ENCODE measurements at regions not wholly inside any gene's neighbourhood (a gene's known extent, or its start where the extent isn't known, plus 50 kb on each side); places are given as distances from the start of the nearest gene placed in this dataset.
"Not testable (repeated sequence)": the region's sequence is repeated elsewhere in the genome, so short reads cannot be mapped to it uniquely, and the experiment has no call there.

DNA sequence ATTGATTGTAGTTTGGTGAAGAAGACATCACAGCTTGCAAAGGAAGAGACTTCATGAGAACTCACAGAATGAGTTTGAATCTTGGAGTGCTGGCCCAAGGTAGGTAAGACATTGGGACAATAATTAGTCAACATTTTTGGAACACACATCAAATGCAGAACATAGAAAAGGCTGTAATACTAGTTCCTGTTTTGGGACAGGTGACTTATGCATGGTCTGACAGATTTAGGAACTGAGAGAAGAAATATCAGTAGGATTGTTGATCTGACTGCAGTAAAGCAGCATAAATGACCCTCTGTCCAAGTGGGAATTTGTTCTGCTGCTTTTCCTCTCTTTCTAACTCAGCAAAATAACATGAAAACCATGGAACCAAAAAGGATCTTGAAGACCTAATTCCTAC is 102.3 kb upstream of the MAP3K7 start:
- no peak for DNase-seq (ENCODE audit: low spot score in 2 of 2)
- H3K4me3 ChIP-seq (ENCODE audit: low read depth, poor library complexity, severe bottlenecking): no peak overlapping the region
- intact Hi-C loops (cut with DNase I; ENCODE audit: low total_unique reads): no loop called here
- TF ChIP-seq POLR2A (IDR thresholded peaks at IDR 0.05): no peak

DNA sequence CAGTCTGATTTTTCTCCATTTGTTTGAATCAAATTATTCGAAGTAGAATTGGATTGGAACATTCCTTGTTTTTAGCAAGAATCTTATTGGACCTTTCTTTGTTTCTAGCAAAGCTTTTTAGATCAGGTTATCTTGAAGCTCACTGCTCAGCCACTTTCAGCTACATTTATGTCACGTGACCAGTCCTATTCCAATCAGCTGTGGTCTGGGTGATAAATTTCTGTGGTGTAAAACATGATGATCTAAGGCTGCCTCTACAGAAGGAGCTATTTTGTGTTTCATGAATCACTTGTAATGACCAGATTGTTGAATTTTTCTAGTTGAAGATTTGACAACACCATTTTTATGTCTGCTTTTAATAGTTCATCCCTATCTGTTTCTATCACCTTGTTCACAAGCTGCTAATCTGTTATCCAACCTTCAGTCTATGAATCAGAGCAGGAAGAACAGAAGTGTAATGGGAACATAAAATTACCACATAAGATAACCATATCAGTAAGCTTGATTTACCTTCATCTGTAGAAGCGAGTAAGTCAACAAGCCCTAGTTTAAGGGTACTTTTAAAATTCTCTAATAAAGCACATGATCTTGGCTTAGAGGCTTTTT is 101.0 kb upstream of the MAP3K7 start:
- TF ChIP-seq, protein P1, sequence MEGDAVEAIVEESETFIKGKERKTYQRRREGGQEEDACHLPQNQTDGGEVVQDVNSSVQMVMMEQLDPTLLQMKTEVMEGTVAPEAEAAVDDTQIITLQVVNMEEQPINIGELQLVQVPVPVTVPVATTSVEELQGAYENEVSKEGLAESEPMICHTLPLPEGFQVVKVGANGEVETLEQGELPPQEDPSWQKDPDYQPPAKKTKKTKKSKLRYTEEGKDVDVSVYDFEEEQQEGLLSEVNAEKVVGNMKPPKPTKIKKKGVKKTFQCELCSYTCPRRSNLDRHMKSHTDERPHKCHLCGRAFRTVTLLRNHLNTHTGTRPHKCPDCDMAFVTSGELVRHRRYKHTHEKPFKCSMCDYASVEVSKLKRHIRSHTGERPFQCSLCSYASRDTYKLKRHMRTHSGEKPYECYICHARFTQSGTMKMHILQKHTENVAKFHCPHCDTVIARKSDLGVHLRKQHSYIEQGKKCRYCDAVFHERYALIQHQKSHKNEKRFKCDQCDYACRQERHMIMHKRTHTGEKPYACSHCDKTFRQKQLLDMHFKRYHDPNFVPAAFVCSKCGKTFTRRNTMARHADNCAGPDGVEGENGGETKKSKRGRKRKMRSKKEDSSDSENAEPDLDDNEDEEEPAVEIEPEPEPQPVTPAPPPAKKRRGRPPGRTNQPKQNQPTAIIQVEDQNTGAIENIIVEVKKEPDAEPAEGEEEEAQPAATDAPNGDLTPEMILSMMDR (IDR thresholded peaks at IDR 0.05): no peak
- TF ChIP-seq POLR2A (IDR thresholded peaks at IDR 0.05): no peak
- no peak overlapping the region for H3K4me3 ChIP-seq (ENCODE audit: low read depth, poor library complexity, severe bottlenecking)
- intact Hi-C loops (cut with DNase I; ENCODE audit: low total_unique reads): no loop called here
- no peak for DNase-seq (ENCODE audit: low spot score in 2 of 2)
- 73 to 75% methylated on average over 3 of the region's 3 CpGs for WGBS, 2 donors

DNA sequence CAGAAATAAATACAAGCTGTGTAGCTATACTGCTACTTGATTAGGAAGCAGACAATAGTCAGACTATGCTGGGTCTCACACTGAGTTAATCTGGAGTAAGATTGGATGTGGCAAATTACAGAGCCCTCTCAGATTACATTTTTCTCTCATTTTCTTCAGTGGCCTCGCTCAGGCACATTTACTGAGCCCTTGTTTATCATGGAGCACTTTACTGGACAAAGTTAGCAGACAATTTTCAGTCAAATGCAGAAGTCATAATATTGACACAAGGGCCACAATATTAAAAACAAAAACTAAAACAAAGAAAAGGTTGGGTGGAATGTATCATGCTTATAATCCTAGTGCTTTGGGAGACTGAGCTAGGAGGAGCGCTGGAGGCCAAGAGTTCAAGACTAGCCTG is 95.0 kb upstream of the MAP3K7 start:
- no peak for TF ChIP-seq POLR2A (IDR thresholded peaks at IDR 0.05)
- TF ChIP-seq, protein P1 (IDR thresholded peaks at IDR 0.05): no peak
- WGBS, 2 donors: 47 to 84% methylated on average over 2 of the region's 2 CpGs
- intact Hi-C loops (cut with DNase I; ENCODE audit: low total_unique reads): no loop called here

DNA sequence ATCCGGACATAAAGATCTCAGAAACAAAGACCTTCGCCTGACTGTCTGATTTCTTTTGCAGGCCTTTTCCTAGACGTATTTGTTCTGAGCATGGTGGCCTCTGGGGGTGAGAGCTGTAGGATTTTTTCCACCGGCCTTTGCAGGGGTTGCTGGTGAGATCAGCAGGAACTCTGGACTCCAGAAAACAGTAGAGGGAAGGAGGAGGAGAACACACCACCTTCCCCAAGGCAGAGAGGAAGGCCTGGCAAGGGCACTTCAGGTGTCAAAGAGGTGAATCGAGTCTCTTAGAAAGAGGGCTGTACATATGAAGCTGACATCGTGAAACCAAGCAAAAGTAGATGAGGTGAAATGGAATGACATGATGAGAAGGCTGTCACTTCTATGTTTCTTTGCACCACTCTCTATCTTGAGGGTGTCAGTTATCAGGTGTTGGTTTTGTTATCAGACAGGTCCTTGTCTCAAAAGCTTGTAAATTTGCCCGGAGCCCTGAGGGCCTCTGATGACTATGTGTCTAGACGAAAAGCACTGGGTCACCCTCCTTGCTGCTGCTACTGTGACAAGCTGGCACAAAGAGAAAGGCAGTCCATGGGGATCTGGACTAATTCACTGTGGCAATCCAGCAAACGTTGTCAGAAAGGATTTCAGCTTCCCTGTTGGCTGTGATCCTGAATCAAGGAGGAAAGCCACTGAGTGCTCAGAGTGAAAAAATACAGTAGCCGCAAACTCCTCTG is 91.3 kb upstream of the MAP3K7 start:
- no peak for DNase-seq (ENCODE audit: low spot score in 2 of 2)
- no peak overlapping the region for H3K4me3 ChIP-seq (ENCODE audit: low read depth, poor library complexity, severe bottlenecking)
- 73% methylated on average over 10 of the region's 10 CpGs for WGBS, 2 donors
- no peak for TF ChIP-seq POLR2A (IDR thresholded peaks at IDR 0.05)
- TF ChIP-seq, protein P1 (IDR thresholded peaks at IDR 0.05): no peak
- intact Hi-C loops (cut with DNase I; ENCODE audit: low total_unique reads): no loop called here

More for the DNA sequence above, 95.0 kb upstream of the MAP3K7 start:
- no peak overlapping the region for H3K4me3 ChIP-seq (ENCODE audit: low read depth, poor library complexity, severe bottlenecking)
- DNase-seq (ENCODE audit: low spot score in 2 of 2): no peak

DNA sequence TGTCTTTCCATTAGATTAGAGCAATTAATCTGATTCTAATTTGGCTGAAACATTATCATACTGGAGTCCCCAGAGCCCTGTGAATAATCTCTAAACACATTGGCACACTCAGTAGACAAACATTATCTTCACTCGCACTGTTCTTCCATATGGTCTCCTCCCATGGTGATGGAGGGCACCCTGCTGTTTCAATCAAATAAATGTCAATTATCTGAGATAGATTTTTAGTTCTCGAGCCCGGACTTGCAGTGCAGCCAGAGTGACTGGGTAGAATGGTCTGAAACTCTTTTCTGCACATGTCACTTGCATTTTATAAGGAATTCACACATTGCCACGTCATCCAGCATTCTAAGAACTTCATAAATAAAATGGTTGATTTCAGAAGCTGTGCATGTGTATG is 90.6 kb upstream of the MAP3K7 start:
- TF ChIP-seq, protein P1 (IDR thresholded peaks at IDR 0.05): no peak
- TF ChIP-seq POLR2A (IDR thresholded peaks at IDR 0.05): no peak
- WGBS, 2 donors: 59 to 73% methylated on average over 4 of the region's 4 CpGs
- intact Hi-C loops (cut with DNase I; ENCODE audit: low total_unique reads): no loop called here
- H3K4me3 ChIP-seq (ENCODE audit: low read depth, poor library complexity, severe bottlenecking): no peak overlapping the region
- no peak for DNase-seq (ENCODE audit: low spot score in 2 of 2)

DNA sequence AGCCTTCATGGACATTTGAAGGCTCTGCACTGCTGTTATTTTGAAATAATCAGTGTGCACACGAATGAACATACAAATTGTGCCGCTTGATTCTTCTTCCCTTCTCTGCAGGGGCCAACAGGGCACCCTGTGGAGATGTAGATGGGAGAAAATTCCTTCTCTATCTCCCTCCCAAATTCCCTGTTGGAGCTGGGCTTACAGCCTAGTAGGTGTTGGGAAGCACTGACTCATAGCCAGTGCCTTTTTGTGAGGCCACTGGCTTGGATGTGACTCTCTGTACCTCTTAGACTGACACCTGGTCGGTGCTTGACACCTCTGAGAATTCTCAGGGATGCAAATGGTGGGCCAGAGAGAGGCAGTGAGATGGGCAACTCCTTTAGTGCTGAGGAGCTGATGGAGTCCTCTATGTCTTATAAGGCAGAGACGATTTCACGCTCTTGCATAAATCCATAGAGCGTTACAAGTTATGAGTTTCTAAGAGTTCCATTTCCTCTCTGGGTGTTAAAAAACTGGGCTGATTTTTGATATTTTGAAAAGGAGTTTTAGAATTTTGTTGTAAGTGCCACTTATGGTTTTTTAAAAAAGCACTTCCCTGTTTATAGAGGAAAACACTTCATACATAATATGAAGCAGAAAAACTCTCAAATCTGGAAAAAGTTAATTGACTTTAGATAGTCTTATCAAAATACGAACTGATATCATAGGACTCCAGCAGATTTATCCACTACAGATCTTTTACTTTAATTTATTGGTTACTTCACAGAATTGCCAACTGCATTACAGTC is 89.8 kb upstream of the MAP3K7 start:
- intact Hi-C loops (cut with DNase I; ENCODE audit: low total_unique reads): no loop called here
- no peak for DNase-seq (ENCODE audit: low spot score in 2 of 2)
- WGBS, 2 donors: 63 to 79% methylated on average over 7 of the region's 7 CpGs
- TF ChIP-seq, protein P1 (IDR thresholded peaks at IDR 0.05): no peak
- TF ChIP-seq POLR2A (IDR thresholded peaks at IDR 0.05): no peak
- no peak overlapping the region for H3K4me3 ChIP-seq (ENCODE audit: low read depth, poor library complexity, severe bottlenecking)

DNA sequence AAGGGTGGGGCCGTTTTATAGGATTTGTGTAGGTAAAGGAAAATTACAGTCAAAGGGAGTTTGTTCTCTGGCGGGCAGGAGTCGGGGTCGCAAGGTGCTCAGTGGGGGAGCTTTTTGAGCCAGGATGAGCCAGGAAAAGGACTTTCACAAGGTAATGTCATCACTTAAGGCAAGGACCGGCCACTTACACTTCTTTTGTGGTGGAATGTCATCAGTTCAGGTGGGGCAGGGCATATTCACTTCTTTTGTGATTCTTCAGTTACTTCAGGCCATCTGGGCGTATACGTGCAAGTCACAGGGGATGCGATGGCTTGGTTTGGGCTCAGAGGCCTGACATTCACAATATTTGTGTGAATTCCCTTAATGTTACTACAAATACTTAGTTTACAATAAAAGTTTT is 88.2 kb upstream of the MAP3K7 start:
- intact Hi-C loops (cut with DNase I; ENCODE audit: low total_unique reads); DNase-seq (ENCODE audit: low spot score in 2 of 2); H3K4me3 ChIP-seq (ENCODE audit: low read depth, poor library complexity, severe bottlenecking): not testable (repeated sequence)
- WGBS, 2 donors: 93% methylated on average over 5 to 8 of the region's 8 CpGs

DNA sequence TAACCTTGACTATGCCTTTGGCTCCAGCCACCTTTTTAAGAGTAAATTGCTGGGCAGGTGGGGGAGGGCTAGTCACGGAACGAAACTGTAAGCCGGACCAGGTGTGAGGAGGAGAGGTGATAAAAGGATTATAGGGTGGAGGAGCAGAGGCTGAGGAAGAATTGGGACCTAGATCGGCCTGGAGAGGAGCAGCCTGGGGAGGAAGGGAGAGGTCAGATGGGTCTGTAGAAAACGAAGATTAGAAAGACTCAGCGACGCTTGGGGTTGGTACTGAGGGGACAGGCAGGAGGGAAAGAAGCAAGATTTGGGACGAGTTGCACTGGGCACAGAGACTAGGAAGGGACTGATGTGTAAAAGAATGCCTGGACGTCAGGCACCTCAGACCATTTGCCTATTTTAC is 87.2 kb upstream of the MAP3K7 start:
- H3K4me3 ChIP-seq (ENCODE audit: low read depth, poor library complexity, severe bottlenecking); DNase-seq (ENCODE audit: low spot score in 2 of 2); intact Hi-C loops (cut with DNase I; ENCODE audit: low total_unique reads): not testable (repeated sequence)
- 67 to 68% methylated on average over 9 of the region's 9 CpGs for WGBS, 2 donors
